ENCODE measurements at regions not wholly inside any gene's neighbourhood (a gene's known extent, or its start where the extent isn't known, plus 50 kb on each side); places are given as distances from the start of the nearest gene placed in this dataset.
A peak's percentile ranks its signal among the peaks of the same experiment; 100 is the strongest.

DNA sequence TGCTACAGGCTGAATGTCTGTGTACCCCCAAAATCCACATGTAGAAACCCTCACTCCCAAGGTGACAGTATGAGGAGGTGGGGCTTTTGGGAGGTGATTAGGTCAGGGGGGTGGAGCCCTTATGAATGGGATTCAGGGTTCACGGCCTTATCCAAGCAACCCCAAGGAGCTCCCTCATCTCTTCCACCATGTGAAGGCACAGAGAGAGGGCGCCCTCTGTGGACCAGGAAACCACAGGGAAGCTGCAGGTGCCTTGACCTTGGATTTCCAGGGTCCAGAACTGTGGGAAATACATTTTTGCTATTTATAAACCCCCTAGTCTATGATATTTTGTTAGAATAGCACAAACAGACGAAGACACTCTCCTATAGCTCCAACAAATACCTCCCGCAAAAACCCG is 53.6 kb upstream of the IRX2 start:
- intact Hi-C loops (cut with micrococcal nuclease; ENCODE audit: unreplicated experiment): no loop called here
- POLR2A ChIA-PET (ENCODE audit: unreplicated experiment): no interaction called here

DNA sequence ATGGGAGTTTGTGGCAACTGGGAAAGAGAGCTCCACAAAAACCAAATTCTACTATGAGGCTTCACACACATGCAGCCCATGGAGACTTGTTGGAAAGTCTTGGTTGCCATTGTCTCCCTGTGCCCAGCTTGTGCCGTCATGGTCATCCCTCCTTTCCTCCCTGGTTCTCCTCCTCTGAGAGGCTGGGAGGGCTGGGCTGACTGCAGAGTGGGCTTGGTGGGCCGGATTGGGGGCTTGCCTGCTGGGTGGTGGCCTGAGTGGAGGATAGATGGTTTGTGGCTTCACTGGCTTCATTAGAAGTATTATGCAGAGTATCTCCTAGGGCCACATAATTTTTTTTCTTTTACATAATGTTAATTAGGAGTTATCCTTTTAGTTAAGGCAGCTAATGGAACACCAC is 52.3 kb upstream of the IRX2 start:
- H2AFZ ChIP-seq: no peak overlapping the region
- BruUV-seq (replicated peaks): no TSS peak
- no peaks in the 10 kb centered on the region for H4K20me1 ChIP-seq (ENCODE audit: insufficient read depth)
- H3K4me2 ChIP-seq: no peak overlapping the region
- ChIA-PET CTCF (no interaction called here), POLR2A (ENCODE audit: unreplicated experiment) (no interaction called here)
- no peaks in the 10 kb centered on the region for H3F3A ChIP-seq (ENCODE audit: insufficient read depth, low read depth)
- DNase-seq: no peak
- H3K27ac ChIP-seq: no peak overlapping the region
- intact Hi-C loops (cut with micrococcal nuclease; ENCODE audit: unreplicated experiment): no loop called here
- 0 out of 2 replicates have a peak, but pooled peaks cover 5% of the 10 kb centered on the region for H3K4me1 ChIP-seq (replicated peaks; ENCODE audit: insufficient read depth)
- H3K36me3 ChIP-seq (ENCODE audit: low read depth): no peaks in the 10 kb centered on the region
- no peaks in the 10 kb centered on the region for H3K9me3 ChIP-seq (ENCODE audit: insufficient read depth, low read depth)
- H3K27me3 ChIP-seq (ENCODE audit: insufficient read depth, low read depth): peaks cover 15% of the 10 kb centered on the region
- no peak overlapping the region for H3K4me3 ChIP-seq
- no peaks in the 10 kb centered on the region for H3K9me2 ChIP-seq (ENCODE audit: insufficient read depth)
- no peak for TF ChIP-seq EZH2 (IDR thresholded peaks at IDR 0.05; ENCODE audit: low read depth)
- TF ChIP-seq, protein P1, sequence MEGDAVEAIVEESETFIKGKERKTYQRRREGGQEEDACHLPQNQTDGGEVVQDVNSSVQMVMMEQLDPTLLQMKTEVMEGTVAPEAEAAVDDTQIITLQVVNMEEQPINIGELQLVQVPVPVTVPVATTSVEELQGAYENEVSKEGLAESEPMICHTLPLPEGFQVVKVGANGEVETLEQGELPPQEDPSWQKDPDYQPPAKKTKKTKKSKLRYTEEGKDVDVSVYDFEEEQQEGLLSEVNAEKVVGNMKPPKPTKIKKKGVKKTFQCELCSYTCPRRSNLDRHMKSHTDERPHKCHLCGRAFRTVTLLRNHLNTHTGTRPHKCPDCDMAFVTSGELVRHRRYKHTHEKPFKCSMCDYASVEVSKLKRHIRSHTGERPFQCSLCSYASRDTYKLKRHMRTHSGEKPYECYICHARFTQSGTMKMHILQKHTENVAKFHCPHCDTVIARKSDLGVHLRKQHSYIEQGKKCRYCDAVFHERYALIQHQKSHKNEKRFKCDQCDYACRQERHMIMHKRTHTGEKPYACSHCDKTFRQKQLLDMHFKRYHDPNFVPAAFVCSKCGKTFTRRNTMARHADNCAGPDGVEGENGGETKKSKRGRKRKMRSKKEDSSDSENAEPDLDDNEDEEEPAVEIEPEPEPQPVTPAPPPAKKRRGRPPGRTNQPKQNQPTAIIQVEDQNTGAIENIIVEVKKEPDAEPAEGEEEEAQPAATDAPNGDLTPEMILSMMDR (conservative IDR thresholded peaks at IDR 0.05): no peak
- no peaks in the 10 kb centered on the region for H3K79me2 ChIP-seq (ENCODE audit: low read depth)

More for the DNA sequence above, 53.6 kb upstream of the IRX2 start:
- CTCF ChIA-PET: no interaction called here
- no TSS peak for BruUV-seq (replicated peaks)
- H3F3A ChIP-seq (ENCODE audit: insufficient read depth, low read depth): no peaks in the 10 kb centered on the region
- TF ChIP-seq EZH2 (IDR thresholded peaks at IDR 0.05; ENCODE audit: low read depth): no peak
- TF ChIP-seq, protein P1 (conservative IDR thresholded peaks at IDR 0.05): peak; percentile 49; the same call in 1 of the 2 replicates
- H3K9me2 ChIP-seq (ENCODE audit: insufficient read depth): no peaks in the 10 kb centered on the region
- no peak for DNase-seq
- H3K27me3 ChIP-seq (ENCODE audit: insufficient read depth, low read depth): peaks cover 28% of the 10 kb centered on the region
- 0 out of 2 replicates have a peak, but pooled peaks cover 5% of the 10 kb centered on the region for H3K4me1 ChIP-seq (replicated peaks; ENCODE audit: insufficient read depth)
- no peak overlapping the region for H3K4me3 ChIP-seq
- H2AFZ ChIP-seq: no peak overlapping the region
- H3K79me2 ChIP-seq (ENCODE audit: low read depth): no peaks in the 10 kb centered on the region
- H4K20me1 ChIP-seq (ENCODE audit: insufficient read depth): no peaks in the 10 kb centered on the region
- no peak overlapping the region for H3K27ac ChIP-seq
- H3K4me2 ChIP-seq: no peak overlapping the region
- H3K36me3 ChIP-seq (ENCODE audit: low read depth): no peaks in the 10 kb centered on the region
- H3K9me3 ChIP-seq (ENCODE audit: insufficient read depth, low read depth): no peaks in the 10 kb centered on the region

DNA sequence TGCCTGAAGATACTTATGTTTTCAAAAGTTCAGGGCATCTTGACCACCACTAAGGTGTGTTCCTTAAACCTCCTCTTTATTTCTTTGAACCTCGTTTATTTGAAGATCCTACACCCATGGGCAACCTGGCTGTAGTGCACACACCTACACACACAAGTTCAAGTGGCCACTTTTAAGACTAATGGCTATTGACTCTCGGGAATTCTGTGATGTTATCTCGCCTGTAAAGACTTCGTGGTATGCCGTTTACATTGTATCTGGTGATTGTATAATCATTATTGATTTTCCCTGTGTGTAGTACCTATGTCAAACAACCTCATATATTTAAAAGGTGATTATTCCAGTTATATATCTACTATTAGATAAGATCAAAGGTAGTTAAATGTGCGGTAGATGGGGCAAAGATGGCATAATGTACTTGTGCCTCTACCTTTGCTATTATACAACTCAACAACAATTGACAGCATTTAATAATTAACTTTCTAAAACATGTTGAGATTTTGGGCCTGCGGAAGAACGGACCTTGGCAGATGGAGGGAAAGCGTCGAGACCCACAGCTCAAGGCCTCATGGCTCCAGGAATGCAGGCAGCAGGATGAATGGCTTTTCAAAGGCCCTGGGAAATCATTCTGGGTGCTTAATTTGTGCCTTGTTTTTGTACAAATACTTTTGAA is 51.4 kb upstream of the IRX2 start:
- no peak for DNase-seq
- no peak for TF ChIP-seq EZH2 (IDR thresholded peaks at IDR 0.05; ENCODE audit: low read depth)
- TF ChIP-seq, protein P1 (conservative IDR thresholded peaks at IDR 0.05): no peak
- intact Hi-C loops (cut with micrococcal nuclease; ENCODE audit: unreplicated experiment): no loop called here
- Histone ChIP-seq H3K9me3 (ENCODE audit: insufficient read depth, low read depth) (no peaks in the 10 kb centered on the region), H3K36me3 (ENCODE audit: low read depth) (no peaks in the 10 kb centered on the region), H4K20me1 (ENCODE audit: insufficient read depth) (no peaks in the 10 kb centered on the region), H3F3A (ENCODE audit: insufficient read depth, low read depth) (no peaks in the 10 kb centered on the region), H3K4me2 (no peak overlapping the region), H3K4me3 (no peak overlapping the region), H3K27ac (no peak overlapping the region), H3K79me2 (ENCODE audit: low read depth) (no peaks in the 10 kb centered on the region), H3K27me3 (ENCODE audit: insufficient read depth, low read depth) (peaks cover 6% of the 10 kb centered on the region; the same call in 1 of the 2 replicates), H3K4me1 (replicated peaks; ENCODE audit: insufficient read depth) (peaks cover 7% of the 10 kb centered on the region), H2AFZ (no peak overlapping the region), H3K9me2 (ENCODE audit: insufficient read depth) (no peaks in the 10 kb centered on the region)
- no TSS peak for BruUV-seq (replicated peaks)
- ChIA-PET POLR2A (ENCODE audit: unreplicated experiment) (no interaction called here), CTCF (no interaction called here)
